ENCODE measurements at regions not wholly inside any gene's neighbourhood (a gene's known extent, or its start where the extent isn't known, plus 50 kb on each side); places are given as distances from the start of the nearest gene placed in this dataset.
"Not testable (repeated sequence)": the region's sequence is repeated elsewhere in the genome, so short reads cannot be mapped to it uniquely, and the experiment has no call there.

DNA sequence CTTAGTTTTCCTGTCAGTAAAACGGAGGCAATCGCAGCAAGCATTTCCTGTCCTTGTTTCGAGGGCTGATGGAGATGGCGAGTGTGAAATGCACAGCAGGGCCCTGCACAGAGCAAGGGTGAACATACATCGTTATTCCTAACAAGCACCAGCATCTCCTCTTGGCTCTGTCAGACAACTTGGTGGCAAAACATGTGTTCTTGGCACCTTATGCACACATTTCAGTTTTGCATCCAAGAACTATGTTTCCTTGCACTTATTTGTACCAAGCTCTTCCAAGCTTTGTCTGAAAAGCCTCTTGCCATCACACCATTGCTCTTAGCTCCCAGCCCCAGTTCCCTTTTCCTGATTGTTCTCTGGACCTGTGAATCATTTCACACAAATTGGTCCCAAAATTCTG lies 132.9 kb upstream of the GRB10 start:
- no peak for DNase-seq (ENCODE audit: low spot score)

DNA sequence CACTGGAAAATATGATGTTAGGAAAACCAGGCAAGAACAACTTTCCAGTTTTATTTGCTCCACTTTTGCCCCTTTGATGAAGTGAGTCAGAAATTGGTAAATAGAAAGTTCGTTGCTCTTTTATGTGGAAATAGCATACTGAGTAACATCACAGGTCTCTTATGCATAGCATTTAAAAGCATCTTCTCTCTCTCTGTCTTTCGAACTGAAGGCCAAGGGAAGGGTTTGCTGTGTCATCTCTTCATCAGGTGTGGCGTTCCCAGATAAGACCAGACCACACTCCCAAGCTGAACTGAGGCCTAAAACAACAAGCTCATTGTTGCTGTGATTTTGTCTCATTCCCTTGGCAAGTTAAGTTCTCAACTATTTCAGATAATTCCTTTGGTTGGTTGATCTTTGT lies 131.8 kb upstream of the GRB10 start:
- DNase-seq (ENCODE audit: low spot score): no peak

DNA sequence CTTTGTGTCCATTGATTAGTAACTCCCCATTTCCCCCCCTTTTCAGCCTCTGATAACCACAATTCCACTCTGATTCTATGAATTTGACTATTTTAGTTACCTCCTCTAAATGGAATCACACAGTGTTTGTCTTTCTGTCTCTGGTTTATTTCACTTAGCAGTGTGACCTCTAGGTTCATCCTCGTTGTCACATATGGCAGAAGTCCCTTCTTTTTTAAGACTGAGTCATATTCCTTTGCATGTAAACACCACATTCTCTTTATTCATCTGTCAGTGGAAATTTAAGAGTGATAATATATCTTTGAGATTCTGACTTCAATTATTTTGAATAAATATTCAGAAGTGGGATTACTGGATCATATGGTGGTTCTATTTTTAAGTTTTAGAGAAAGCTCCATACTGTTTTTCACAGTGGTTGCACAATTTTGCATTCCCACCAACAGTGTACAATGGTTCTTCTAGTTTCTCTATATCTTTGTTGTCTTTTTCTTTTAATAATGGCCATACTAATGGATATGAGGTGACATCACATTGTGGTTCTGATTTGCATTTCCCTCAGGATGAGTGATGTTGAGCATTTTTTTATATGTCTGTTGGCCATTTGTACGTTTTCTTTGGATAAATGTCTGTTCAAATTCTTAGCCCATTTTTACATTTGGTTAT lies 126.1 kb upstream of the GRB10 start:
- DNase-seq (ENCODE audit: low spot score): no peak

DNA sequence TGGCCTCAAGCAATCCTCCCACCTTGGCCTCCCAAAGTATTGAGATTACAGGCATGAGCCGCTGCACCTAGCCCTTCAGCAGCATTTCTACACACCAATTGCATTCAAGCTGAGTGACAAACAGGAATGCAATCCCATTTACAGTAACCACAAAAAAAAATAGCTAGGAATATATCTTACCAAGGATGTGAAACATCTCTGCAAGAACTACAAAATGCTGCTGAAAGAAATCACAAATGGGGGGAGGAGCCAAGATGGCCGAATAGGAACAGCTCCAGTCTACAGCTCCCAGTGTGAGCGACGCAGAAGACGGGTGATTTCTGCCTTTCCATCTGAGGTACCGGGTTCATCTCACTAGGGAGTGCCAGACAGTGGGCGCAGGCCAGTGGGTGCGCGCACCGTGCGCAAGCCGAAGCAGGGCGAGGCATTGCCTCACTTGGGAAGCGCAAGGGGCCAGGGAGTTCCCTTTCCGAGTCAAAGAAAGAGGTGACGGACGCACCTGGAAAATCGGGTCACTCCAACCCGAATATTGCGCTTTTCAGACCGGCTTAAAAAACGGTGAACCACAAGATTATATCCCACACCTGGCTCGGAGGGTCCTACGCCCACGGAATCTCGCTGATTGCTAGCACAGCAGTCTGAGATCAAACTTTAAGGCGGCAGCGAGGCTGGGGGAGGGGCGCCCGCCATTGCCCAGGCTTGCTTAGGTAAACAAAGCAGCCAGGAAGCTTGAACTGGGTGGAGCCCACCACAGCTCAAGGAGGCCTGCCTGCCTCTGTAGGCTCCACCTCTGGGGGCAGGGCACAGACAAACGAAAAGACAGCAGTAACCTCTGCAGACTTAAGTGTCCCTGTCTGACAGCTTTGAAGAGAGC lies 116.1 kb upstream of the GRB10 start:
- DNase-seq (ENCODE audit: low spot score): not testable (repeated sequence)

DNA sequence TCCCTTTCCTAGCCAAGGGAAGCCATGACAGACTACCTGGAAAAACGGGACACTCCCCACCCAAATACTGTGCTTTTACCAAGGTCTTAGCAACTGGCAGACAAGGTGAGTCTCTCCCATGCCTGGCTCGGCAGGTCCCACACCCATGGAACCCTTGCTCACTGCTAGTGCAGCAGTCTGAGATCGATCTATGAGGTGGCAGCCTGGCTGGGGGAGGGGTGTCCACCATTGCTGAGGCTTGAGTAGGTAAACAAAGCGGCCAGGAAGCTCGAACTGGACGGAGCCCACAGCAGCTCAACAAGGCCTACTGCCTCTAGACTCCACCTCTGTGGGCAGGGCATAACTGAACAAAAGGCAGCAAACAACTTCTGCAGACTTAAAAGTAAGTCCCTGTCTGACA lies 104.4 kb upstream of the GRB10 start:
- not testable (repeated sequence) for DNase-seq (ENCODE audit: low spot score)

DNA sequence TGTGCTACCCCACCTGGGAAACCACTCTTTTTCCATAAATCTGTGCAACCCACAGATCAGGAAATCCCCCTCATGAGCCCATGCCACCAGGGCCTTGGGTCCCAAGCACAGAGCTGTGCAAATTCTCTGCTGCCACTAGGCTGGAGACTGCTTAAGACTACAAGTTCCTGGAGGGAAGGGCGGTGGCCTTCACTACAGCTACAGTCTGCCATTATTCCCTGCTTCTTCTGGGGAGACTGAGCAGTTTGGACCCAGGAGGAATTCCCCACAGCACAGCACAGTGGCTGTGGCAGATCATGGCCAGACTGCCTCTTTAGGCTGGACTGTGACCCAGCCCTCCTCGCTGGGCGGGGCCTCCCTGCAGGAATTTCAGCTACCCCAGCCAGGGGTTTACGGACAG lies 89.7 kb upstream of the GRB10 start:
- DNase-seq (ENCODE audit: low spot score): no peak

DNA sequence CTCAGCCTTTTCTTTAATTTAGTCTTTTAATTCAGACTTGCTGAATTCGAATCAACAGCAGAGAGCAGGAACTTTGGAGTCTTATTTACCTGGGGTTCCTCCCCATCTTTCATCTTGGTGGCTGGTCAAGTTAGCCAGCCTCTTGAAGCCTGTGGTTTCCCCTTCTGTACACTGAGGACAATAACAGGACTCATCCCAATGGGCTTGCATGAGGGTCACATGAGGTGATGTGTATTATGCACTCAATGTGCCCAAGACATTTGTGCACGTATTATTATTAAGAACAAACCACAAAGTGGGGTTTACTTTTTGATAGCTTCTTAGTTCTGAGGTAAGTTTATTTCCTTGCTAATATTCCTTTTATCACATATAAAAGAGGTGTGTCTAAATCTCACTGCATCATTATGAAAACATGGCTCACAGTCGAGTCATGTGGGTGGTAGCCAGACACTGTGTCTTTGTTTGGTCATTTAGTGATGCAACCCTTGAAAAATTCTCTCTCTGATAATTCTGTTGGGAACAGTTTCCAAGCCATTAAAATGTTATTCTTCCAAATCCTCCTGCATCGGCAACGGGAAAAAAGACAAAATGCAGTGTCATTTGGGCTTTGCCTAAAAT lies 86.5 kb upstream of the GRB10 start:
- no peak for DNase-seq (ENCODE audit: low spot score)

DNA sequence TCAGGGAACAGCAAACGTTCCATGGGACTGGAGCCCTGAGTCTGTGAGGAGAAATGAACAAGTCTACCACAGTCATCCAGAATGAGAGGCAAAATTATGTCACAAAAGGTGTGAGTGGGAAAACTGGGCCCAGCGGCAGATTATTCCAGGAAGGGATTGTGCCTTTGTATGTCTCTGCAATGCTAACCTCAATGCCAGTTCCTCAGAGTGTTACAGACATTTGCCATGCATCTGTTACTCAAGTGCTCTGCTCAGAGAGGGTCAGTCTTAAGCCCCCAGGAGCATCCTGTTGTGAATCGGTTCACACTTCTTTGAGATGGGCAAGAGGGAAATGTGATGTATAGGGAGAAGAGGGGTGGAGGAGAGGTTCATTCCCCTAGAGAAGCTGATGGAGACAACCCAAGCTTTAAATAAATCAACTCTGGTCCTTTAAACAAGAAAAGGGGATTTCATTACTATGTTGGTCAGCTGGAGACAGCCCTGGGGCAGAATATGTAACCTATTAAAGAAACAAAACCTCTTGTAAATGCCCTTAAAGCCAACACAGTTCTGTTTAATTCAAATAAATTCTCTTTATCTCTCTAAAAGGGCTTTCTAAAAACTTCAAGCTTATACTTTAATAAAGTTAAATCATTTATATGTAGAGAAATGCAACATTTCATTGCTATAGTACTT lies 85.9 kb upstream of the GRB10 start:
- no peak for DNase-seq (ENCODE audit: low spot score)

DNA sequence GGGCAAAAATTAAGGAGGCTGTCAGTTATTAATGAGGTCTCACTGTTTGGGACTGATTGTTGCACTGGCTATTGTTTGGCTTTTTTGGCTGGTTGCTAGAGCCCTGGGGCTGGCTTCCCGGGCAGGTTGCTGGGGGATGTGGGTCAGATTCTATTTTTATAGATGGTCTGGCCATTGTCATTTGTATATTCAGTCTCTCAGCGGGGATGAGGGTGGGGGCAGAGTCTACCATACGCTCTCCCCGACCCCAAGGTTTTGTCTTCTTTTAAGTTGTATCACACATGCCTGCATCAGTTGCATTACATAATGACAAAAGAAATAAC lies 84.3 kb upstream of the GRB10 start:
- no peak for DNase-seq (ENCODE audit: low spot score)

DNA sequence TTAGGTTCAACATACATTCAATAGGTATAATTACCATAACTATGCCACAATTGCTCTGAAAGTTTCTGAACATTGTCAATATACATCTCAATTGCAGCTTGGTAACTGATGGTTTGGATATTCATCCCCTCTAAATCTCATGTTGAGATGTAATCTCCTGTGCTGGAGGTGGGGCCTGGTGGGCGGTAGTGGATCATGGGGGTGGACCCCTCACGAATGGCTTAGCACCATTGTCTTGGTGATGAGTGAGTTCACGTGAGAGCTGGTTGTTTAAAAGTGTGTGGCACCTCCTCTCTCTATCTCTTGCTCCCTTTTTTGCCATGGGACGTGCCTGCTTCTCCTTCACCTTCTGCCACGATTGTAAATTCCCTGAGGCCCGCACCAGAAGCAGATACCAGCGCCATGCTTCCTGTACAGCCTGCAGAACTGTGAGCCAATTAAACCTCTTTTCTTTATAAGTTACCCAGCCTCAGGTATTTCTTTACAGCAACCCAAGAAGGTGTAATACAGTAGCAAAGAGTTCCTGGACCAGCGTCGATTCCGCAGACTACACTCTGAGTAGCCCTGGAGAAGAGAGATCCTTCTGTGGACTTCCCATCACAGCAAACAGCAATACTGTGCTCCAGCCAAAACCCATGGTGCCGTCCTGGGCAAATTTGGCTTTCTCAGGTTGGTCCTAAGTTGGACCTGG lies 83.8 kb upstream of the GRB10 start:
- no peak for DNase-seq (ENCODE audit: low spot score)

DNA sequence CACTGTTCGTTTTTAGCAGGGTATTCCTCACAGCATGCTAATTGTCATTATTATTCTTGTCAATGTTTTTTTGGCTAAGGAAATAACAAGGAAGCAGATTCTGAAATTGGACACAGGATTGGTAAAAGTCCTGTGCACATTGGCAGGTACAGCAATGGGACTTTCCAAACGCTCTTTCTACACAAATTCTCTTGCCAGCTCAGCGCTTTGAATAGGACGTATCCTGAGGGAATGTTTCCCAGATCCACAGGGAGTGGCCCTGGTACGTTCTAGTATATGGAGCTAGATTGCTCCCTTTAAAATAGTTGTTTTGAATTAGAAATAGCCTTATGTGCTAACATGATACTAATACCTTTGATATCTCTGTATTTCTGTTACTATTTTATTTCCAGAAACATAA lies 82.8 kb upstream of the GRB10 start:
- DNase-seq (ENCODE audit: low spot score): no peak

DNA sequence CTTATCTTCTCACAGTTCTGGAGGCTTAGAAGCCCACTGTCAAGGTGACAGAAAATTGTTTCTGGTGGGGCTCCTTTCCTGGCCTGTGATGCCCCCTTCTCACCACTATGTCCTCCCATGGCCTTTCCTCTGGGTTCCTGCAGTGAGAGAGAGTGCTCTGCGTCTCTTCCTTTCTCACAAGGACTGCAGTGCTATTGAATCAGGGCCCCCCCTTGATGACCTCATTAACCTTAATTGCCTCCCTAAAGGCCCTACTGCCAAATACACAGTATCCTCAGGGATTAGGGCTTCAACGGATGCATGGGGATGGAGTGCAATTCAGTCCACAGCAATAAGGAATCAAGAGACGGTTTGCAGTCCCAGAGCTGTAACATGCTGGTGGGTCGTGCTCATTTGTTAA lies 82.0 kb upstream of the GRB10 start:
- DNase-seq (ENCODE audit: low spot score): no peak

DNA sequence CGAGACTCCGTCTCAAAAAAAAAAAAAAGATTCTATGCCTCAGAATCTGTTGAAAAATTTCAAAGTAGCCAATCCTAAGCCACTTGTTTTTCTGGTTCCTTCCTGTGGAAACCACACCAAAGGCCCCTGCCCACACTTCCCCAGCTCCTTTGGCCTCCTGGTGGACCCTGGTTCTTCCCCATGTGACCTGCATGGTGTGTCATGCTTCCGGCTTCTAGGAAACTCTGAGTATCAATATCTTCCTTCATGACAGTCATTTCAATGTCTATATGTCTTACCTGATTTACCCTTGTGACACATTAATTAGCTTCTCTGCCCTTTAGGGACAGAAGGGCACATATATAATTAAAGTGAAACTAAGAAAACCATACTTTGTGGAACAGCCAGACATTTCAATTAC lies 80.4 kb upstream of the GRB10 start:
- no peak for DNase-seq (ENCODE audit: low spot score)

DNA sequence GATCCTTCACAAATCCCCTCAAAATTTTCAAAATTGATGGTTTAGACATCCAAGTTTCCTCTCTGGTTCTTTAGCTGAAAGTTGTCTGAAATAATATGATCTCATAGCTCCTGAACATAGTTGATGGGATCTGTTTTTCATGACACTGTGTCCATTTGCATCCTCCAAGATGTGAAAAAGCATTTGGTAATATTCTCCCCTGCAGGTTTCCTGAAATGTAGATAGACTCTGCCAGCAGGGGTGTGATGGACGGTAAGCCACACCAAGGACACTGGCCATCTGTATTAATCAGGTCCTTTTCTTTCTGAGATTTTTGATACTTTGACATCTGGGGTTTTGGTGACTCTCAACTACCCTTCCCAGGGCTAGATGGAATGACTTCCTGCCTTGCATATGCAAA lies 79.6 kb upstream of the GRB10 start:
- DNase-seq (ENCODE audit: low spot score): no peak

DNA sequence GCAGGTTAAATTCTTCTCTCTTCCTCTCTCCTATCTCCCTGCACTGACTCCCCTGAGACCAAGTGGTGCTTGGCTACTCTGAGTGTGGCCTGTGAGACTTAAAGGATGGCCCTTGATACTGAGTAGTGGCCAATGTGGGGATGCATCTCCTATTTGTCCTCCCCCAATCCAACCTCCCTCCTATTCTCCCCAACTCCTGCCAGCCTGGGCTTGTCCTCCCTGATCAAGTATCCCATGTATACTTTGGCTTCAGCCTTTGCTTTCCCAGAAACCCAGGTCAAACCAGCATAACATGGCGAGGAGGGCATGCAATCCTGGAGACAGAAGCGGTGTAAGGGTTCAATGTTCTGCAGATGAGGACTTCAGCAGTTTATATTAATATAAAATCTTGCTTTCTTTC lies 77.9 kb upstream of the GRB10 start:
- no peak for DNase-seq (ENCODE audit: low spot score)

DNA sequence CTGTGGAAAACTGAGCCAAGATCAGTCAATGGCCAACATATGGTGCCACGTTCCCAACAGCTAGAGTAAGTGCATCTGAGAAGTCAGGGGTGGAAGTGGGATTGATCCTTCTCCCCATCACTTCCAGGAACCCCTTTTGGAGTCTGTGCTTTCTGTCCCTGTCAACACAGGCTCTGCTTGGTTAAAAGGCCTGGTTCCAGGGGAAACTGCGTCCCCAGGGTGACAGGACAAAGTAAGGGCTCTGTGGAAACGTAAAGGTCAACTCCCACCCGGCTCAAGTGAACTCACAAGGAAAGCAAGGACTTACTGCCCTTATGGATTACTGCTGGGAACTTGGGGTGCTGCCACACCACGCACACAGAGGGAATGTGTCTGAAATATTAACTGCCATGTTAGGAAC lies 77.5 kb upstream of the GRB10 start:
- DNase-seq (ENCODE audit: low spot score): no peak

DNA sequence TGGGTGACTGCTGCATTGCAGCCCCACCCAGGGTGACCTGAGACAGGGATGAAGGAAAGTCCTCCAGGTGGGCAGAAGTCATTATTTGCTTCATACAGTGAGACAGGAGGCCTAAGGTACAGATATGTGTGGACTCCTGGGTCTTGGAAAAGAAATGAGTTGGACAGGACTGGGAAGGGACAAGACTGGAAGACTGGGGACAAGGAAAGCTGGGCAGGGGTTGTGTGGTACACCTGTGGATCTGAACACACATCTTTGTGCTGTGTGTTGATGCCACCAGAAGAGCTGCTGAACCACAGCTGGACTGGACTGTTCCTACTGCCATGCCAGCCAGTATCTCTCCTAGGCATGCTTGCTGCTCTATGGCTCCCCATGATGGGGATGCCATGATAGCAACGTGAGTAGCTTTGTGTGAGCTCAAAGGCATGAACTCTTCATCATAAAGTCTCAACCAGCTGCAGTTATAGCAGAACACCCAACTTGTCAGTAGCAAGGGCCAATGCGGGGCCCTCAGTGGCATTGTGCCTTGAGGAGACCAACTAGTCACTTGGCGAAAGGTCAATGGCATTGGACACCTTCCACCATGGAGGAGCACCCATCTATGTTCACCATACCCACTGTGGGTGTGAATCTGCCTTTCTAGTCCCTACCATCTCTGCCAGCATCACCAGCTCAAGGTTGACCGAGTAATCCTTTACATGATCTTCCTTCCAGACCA lies 76.0 kb upstream of the GRB10 start:
- no peak for DNase-seq (ENCODE audit: low spot score)

DNA sequence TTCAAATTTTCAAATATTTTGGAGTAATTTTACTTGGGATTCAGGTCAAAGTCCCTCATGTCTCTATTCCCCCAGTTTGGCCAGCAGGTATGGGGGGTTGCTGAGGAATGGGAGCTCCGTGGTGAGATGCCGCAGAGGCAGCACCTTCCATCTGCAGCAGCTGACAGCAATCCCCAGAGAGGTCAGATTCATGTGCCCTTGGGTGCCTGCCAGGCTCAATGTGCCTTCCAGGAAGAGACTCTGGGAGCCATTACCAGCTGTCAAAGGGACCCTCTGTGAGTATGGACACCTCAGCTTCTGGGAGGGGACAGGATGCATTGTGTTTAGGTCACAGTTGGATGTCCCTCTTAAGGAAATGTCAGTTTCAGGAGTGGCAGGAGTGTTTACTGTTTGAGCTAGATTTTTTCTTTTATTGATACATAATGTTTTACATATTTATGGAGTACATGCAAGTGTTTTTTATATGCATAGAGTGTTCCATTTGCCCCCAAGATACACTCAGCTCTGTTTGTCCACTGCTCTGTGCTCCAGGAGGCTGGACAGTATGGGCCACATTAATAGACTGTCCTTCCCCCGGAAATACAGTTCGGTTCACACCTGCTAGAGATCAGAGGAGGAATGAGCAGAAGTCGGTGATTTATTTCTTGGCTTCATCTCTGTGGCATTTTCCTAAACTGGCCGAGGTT lies 75.3 kb upstream of the GRB10 start:
- DNase-seq (ENCODE audit: low spot score): no peak

DNA sequence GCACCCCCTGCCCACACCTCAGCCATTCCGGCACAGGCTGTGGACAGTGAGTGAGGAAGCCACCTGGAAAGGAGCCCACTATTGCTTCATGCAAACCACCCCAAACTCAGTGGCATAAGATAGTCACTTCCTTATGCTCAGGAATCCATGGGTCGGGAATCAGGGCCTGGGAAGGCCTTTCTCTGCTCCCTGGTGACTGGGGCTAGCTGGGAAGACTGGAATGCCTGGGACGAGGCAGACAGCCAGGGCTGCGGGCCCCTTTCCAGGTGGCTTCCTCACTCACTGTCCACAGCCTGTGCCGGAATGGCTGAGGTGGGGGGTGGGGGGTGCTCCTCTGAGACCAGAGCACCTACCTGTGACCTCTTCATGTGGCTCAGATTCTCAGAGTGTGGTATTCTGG lies 74.1 kb upstream of the GRB10 start:
- no peak for DNase-seq (ENCODE audit: low spot score)

DNA sequence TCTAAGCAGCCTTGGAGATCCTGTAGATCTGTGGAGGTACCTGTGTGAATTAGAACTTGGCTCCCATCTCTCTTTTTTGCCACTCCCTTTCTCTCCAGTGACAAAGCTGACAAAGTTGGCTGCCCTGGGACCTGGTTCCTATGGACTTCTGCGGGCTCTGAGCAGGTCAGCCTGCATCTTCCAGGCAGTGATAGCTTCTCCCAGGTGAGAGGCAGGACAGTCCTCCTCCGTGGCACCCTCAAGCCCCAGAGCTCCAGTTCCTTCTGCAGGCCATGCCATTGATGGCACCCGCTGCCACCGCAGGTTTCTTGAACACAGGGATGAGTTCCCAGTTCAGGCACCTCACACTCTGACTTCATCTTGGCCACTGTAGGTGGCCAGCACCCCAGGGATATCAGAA lies 73.5 kb upstream of the GRB10 start:
- DNase-seq (ENCODE audit: low spot score): no peak

DNA sequence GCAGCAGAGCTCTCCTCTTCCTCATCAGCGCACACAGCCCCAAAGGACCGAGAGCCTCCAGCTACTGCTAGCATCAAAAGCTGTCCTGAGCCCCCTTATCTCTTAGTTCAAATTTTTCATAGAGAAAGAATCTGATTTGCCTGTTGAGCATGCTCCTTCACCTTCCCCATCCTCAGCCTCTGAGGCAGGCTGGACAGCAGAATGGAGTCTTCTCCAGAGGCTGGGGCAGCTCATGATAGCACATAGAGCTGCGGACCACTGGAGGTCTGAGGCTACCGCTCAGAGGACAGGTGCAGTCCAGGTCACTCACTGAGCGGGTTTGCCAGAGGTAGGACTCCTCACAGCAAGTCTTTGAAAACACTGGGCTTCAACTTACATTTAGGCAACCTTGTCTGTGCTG lies 72.8 kb upstream of the GRB10 start:
- no peak for DNase-seq (ENCODE audit: low spot score)

Data from HuH-7.5 (cell line).